DMS79 (cell line): ENCODE measurements at regions not wholly inside any gene's neighbourhood (a gene's known extent, or its start where the extent isn't known, plus 50 kb on each side); places are given as distances from the start of the nearest gene placed in this dataset.
"Not testable (repeated sequence)": the region's sequence is repeated elsewhere in the genome, so short reads cannot be mapped to it uniquely, and the experiment has no call there.

Experiments
- DNase-seq: peaks from one replicate; lab custom pipeline; 2025; lab: John Stamatoyannopoulos, UW

DNA sequence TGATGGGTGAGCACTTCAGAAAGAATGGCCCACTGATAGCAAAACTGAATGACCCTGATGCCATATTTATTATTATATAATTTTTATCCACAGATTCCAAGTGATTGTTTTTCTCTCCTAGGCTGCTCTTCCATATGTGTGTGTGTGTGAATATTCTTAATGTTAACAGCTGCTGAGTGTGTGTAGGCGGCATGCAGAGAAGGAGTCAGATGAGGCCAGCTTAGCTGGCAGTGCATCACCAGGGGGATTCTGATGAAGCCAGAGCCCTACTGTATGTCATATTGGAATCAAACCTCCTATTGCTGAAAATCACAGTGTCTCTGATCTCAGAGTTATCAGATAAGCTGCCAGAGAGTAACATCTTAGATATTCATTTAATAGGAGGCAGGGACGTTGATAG, 177.1 kb downstream of the DMAC1 start:
- DNase-seq, result no peak

DNA sequence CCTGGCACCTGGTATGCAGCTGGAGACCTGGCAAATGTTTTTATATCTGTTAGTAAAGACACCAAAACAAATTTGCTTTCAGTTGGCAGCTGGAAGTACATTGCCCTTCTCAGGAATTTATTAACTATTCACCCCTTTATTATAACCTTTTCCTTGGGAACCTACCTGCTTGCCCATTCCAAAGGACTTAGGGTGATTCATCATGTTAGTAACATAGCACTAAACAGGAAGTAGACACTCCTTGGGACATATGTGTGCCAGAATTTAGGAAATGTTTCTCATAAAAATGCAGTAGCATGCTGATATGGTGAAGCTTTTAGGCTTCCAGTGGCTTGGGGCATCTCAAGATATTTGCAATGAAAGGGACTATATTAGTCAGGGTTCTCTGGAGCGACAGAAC, 184.2 kb downstream of the DMAC1 start:
- no peak for DNase-seq

DNA sequence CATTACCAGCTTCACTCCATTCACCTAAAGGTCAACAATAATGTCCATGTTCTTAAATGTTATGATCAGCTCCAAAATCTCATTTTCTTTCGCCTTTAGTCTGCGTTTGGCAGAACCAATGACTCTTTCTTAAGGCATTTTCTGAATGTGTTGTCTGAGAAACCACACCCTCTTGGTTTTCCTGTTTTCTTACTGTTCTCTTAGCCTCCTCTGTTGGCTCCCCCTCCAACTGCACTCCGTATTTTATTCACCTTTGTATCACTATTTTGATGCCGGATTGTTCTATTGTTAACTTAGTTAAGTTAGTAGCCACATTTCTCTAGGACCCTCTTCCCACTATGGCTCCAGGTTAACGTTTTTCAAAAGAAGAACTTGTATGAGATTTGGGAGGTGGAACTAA, 185.6 kb downstream of the DMAC1 start:
- no peak for DNase-seq

DNA sequence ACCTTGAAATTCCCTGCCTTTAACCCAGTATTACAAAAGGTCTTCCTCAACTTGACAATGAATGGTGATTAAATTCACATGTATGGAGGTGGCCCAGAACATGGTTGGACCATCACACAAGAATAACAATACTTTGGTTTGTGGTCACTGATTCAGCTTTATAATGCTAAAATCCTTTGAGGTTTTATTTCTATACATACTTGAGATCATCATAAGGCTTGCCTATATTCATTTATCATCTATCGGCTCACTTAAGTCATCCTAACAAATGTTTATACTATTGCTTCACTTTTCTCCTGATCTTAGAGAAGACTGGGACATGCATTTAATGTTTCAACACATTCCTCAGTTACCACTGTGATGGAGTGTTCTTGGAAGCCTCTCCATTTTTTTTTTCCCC, 191.3 kb downstream of the DMAC1 start:
- DNase-seq, result no peak

DNA sequence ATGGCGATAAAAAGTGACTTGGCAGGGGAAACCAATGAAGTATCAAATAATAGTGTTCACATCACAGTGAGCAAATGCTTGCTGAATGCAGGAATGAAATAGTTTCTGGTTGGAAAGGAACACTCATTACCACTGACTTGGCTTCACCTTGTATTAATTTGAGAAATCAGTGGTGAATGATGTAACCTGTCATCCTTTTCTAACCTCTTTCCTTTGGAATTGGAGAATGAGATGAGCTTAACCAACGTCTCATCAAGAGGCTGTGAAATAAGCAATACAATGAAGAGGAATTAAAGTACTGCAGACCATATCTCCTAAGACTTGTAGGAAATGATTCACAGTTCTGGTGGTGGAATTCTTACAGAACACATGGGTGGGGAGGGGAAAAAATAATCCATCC, 192.2 kb downstream of the DMAC1 start:
- no peak for DNase-seq

DNA sequence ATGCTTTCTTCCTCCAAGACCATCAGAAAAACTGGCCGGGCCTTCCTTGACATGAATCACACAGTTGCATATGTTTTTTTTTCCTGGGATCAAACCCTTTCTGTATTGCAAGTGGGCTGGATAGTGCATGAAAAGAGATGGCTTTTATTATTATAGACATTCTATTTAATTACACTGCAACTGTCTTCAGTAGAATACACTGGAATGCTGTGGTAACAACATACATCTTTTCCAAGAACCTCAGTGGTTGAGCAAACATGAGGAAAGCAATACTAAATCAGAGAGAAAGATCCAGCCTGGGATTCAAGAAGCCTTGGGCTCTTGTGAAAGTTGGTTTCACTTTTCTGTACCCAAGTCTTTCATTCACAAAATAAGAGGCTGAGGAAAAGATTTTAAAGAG, 193.0 kb downstream of the DMAC1 start:
- no peak for DNase-seq

DNA sequence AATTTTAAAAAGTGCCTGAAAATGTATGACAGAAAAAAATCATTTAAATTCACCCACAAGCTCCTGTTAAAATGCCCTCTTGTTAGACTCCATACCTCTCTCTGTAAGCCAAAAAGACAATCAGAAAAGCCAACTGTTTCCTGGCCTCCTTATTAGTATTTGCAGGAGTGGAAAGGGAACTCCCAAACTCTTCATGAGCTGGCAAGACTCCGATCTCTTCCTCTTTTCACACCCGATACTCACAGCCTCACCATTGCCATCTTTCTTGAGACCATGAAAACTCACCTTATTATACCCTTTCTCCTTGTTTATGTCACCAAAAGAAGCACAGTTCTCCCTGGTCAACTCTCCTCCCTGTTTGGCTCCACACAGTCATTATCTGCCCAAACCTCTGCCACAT, 197.8 kb downstream of the DMAC1 start:
- DNase-seq, result no peak

DNA sequence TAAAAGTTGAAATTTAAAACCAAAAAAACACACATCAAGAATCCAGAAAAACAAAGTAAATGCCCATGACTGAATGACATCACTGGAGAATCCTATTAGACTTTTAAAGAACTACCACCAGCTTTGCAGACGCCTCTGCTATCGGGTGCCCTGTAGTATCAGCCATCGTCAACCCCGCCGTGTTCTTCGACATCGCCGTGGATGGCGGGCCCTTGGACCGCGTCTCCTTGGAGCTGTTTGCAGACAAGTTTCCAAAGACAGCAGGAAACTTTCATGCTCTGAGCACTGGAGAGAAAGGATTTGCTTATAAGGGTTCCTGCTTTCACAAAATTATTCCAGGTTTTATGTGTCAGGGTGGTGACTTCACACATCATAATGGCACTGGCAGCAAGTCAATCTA, 201.9 kb downstream of the DMAC1 start:
- DNase-seq, result no peak

DNA sequence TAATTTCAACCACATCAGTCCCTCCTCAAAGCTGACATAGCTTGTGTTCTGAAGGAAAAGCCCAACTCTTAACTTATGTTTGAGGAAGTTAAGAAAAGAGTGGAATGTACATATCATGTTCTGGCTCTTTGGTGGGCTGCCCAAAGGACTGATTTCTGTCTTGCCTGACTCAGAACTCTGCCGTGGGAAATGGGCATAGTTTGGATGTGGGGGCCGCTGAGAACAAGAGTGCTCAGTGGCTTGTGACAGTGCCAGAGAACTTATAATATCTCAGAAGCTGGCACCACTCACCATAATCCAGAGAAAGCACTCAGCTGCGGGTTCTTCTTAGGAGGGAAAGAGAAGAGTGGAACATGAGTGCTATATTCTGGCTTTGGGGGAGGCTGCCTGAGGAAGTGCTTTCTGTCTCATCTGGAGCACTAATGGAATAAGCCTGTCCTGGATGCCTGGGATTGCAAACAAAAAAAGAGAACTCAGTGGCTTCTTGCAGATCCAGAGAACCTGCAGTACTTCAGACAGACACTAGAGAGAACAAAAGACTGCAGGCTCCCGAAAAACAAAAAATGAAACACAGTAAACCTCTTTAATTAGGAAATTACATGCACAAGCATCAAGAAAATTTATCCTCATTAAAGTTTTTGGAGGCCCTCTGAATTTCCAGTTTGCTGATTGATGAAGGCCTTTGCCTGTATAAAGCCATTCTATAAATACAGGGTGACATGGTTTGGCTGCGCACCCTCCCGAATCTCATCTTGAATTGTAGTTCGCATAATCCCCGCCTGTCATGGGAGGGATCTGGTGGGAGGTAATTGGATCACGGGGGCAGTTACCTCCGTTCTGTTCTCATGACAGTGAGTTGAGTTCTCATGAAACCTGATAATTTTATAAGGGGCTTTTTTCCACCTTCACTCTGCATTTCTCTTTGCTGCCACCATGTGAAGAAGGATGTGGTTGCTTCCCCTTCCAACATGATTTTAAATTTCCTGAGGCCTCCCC, 207.0 kb downstream of the DMAC1 start:
- DNase-seq, result no peak

DNA sequence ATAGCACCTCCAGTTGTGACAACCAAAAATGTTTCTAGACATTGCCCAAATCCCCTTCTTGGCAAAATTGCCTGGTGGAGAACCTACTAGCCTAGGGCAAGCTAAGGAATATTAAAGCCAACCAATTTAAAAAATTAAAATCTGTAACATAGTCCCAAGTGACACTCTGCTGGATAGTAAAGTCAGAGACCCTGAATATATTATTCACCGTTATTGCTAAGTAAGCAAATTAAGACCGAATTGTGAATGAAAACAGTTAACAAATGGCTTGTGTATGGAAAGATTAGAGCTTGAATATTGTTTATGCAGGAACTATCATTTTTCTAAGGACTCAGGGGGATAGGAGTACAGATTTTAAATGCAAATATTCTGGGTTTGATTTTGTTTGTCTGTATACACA, 208.1 kb downstream of the DMAC1 start:
- DNase-seq, result no peak

DNA sequence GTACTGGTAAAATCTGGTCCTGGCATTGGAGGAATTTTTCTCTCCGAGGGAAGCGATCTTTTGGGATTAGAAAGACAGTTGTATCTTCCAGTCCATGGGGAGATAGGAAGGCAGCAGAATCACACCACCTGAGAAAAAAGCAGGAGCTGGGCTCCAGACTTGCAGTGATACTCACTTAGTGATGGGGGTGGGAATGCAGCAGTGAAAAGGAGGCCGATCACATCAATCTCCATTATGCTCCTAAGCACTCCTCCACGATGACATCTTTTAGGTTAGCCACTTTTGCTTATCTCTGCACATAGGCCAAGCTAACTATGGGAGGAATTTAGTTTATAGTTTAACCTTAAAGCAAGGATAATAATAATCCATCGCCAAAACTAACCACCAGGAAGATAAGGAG, 219.0 kb downstream of the DMAC1 start:
- DNase-seq, result no peak

DNA sequence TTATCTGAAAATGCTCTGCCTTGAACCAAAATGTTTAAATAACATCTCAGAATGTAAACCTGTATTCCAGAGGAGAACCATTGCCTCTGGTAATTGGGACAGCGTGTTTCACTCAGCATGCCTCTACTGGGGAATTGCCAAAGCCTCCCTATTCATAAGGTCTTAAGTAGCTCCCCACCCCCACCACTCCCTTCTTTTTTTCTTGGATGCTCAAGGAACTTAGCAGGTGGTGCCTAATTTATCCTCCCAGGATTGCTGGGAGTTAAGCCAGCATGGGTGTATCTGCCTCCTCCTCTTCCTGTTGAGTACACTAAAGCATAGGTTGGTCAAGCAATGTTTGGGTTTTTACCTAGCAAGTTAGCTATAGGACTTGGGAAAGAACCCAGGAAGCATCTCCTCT, 220.2 kb downstream of the DMAC1 start:
- no peak for DNase-seq

DNA sequence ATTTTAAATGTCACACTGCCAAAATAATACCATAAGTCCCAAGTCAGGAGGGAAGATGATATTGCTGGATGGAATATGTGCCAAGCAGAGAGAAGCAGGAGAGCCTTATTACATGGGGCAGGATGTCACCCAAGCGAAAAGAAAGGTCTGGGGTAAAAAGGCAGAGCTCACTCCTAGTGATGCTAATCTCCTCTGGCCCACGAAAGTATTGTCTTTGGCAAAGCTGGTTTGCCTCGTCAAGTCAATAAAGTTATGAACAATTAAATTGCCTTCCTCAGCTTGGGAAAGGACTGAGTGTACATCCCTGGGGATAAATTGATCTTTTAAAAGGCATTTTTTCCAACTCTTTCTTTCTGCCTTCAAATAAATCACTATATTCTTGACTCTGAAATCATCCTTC, 220.6 kb downstream of the DMAC1 start:
- DNase-seq, result no peak

DNA sequence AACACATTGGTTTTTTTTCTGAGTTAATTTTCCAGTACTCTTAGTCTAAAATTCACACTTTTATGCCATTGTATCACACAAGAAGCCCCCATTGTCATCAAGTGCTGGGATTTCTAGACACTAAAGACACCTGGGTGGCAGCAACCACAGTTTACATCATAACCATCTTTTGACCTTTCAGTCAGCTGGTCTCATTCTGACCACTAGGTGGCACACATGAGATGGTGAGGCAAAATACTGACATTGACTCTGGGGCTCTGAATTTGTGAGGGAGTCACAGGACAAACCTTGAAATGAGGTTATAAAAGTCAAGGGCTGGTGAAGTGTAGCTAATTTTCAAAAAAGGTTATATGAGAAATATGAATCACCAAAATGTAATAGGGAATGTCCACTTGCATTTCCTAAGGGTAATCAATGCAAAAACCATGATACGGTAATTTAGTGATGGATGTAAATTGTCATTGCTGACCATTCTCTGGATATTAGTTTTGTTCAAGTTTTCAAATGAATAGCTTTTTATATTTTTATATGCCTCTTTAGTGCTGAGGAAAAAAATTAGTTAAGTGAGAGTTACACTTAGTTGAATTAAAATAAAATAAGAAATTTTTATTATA, 229.4 kb downstream of the DMAC1 start:
- no peak for DNase-seq

DNA sequence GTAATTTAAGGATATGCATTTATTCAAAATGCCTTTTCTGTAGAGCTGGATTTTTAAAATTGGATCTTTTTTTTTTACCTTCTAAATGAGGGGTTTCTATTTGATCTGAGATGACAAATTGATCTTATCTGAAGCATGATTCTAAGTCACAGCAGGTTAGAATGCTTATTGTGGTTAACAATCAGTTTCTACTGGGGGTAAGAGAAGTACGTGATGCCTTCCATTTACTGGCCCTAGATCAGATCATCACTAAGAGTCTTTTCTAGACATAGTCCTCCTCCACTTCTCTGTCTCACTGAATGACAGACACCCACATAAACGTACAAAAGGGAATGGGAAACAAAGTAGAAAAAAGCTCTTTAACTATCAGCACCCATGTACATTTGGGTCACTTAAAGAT, 231.9 kb downstream of the DMAC1 start:
- no peak for DNase-seq

DNA sequence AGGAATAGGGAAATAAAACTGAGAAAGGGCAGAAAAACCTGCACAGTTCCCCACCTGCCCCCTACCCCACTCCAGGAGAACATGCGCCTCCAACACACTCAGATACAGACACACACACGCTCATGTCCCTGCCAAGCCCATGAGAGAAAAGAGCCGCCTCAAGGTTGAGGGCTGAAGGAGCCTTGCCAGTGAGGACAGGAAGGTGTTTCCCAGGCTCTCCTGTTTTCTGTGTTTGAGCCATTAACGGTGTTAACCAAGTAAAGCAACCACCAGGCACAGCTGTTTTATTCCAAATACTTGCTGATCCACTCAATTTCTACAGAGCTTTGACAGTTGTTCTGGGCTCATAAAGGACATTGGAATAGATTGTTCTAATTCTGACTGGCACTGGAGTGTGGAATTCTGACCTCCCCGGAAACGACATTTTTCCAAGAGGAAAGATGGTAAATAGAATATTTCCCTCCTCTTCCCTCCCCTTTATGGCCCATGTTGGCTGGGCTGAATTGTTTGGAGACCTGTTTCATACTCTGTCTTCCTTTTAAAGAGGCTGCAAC, 238.0 kb downstream of the DMAC1 start:
- no peak for DNase-seq

DNA sequence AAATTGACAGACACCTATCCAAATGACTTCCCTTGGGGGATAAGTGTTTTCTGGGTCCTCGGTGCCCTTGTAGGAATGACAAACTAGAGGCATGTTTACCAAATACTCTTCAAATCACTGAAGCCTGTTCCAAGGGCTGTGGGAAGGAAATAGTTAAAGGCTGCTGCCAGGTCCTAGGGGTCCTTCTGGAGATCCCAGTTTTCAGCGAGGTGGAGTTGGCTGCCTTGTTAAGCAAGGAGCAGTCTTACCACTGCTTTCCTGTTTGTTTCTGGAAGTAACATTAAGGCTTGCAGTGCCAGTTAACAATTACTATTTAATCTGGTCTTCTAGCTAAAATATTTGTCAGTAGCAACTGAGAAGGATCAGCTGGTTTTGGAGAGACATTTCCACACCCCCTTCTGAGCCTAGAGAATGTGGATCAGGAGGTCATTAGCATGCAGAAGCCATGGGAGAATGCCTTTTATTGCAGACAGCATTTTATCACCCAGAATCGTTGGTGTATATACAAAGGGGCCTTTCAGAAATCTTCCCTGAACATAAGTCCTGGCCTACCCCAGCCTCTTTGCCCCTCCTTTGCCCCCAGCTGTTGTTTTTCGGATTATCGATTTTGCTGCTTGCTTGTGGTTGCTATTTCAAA, 238.8 kb downstream of the DMAC1 start:
- no peak for DNase-seq

DNA sequence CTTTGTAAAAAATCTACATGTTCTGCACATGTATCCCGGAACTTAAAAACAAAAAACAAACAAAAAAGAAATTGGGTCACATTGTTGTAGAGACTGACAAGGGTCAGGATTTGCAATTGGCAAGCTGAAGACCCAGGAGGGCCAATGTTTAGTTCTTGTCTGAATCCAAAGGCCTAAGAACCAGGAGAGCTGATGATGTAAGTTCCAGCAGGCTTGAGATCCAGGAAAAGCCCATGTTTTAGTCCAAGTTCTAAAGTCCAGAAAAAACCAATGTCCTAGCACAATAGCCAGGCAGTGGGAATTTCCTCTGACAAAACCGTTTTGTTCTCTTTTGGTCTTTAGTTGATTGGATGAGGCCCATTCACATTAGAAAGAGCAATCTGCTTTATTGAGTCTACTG, 244.9 kb downstream of the DMAC1 start:
- no peak for DNase-seq

DNA sequence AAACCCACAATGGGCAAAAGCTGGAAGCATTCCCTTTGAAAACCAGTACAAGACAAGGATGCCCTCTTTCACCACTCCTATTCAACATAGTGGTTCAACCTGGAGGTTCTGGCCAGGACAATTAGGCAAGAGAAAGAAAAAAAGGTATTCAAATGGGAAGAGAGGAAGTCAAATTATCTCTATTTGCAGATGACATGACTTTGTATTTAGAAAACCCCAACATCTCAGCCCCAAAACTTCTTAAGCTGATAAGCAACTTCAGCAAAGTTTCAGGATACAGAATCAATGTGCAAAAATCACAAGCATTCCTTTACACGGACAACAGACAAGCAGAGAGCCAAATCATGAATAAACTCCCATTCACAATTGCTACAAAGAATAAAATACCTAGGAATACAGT, 246.9 kb downstream of the DMAC1 start:
- not testable (repeated sequence) for DNase-seq

DNA sequence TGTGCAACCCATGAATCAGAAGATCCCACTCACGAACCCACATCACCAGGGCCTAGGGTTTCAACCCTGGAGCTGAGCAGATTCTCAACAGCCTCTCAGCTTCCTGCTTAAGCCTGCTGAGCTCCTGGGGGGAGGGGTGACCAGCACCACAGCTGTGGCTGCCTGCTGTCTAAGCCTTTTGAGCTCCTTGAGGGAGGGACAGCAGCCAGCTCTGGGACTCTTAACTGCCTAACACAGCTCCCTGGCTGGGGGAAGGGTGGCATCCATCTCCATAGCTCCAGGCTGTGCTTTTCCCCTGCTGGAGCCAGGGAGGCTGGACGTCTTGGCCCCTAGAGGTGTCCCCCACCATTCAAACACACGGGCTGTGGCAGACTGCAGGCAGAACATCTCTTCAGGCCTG, 250.3 kb downstream of the DMAC1 start:
- peak; percentile 56 for DNase-seq

DNA sequence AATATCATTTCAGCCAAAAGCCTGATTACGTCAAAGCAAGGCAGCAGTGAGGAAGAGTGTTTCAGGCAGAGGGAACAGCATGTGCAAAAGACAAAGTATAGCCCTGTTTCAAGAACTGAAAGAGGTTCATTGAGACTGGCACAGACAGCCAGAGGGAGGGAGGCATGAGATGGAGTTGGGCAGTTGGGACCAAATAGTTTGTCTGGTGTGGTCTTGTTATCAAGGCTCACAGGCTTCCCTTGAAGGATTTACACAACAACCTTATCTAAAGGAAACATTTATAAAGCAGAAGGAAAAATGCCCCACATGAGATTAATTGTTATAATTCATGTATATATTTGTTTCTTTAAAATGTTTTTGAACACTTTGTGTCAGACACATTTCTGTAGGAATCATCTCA, 253.3 kb downstream of the DMAC1 start:
- no peak for DNase-seq

DNA sequence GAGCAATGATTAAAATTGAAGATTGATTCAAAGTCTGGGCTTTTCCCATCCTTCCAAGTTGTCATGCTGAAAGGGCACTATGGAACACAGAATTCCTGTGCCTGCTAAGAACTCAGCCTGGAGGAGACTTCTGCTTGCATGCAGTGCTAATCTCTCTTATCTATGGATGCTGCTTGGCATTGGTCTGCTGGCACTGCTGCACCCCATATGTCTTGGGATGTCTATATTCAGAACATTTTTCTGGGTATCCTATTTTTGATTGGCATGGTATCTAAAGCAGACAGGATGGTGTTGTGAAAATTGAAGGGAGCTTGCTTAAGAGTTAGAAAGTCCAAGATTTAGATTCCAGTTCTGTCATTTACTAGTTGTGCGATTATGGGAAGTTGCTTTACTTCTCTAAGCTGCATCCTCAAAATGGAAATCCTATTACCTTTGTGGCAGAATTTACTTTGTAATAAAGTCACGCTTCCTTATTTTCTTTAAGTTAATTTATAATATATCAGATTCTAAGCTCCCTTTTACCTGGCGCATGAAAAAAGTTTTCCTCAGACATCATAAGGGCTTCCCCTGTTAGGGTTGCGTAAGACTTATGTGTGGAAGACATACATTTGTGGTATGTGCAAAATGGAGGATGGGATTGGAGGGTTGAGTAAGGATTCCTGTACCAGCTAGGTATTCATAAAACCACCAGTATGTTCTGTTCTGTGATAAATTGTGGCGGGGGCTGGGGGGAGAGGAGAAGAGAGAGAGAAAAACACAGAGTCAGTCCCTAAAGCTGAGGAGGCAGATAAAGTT, 254.0 kb downstream of the DMAC1 start:
- no peak for DNase-seq
